Heart left ventricle (tissue), 16 donors: ENCODE measurements at regions not wholly inside any gene's neighbourhood (a gene's known extent, or its start where the extent isn't known, plus 50 kb on each side); places are given as distances from the start of the nearest gene placed in this dataset.

Experiments used
- ATAC-seq, 4 donors: fragments of 200-7000 bp; cut with Tn5 transposase; one replicate each; pipeline ENCODE4 v1.9.1; 2020 to 2022; ENCODE audit warnings: moderate library complexity in 4 of 4, mild to moderate bottlenecking in 3 of 4, moderate number of reproducible peaks in 1 of 4
- DNase-seq, 5 donors: peaks; one replicate each; pipeline ENCODE4 v3.0.0-alpha.2; 2020
- H3K27ac ChIP-seq, 12 donors: fragments of 200-600 bp; sonication (generic) in 4 of 12; one replicate each; pipeline versions ENCODE4 v1.5.0 to v1.8.0; 2016 to 2022; ENCODE audit warnings: mild to moderate bottlenecking in 2 of 12
- H3K27me3 ChIP-seq, 9 donors: fragments of 200-600 bp; sonication (generic) in 2 of 9; one replicate each; pipeline versions ENCODE4 v1.5.1 to v1.8.0; 2016 to 2022; ENCODE audit warnings: mild to moderate bottlenecking in 3 of 9
- H3K36me3 ChIP-seq, 9 donors: fragments of 200-600 bp; sonication (generic) in 2 of 9; one replicate each; pipeline versions ENCODE4 v1.5.0 to v1.8.0; 2018 to 2022; ENCODE audit warnings: mild to moderate bottlenecking in 2 of 9
- H3K4me1 ChIP-seq, 12 donors: fragments of 200-600 bp; sonication (generic) in 4 of 12; one replicate each; pipeline versions ENCODE4 v1.5.0 to v1.8.0; 2016 to 2022; ENCODE audit warnings: mild to moderate bottlenecking in 3 of 12
- H3K4me3 ChIP-seq, 12 donors: fragments of 200-600 bp; sonication (generic) in 4 of 12; one replicate each; pipeline versions ENCODE4 v1.5.0 to v1.8.0; 2017 to 2022; ENCODE audit warnings: mild to moderate bottlenecking in 9 of 12, moderate library complexity in 4 of 12
- H3K9me3 ChIP-seq, 12 donors: fragments of 200-600 bp; sonication (generic) in 4 of 12; one replicate each; pipeline versions ENCODE4 v1.5.0 to v1.8.0; 2016 to 2022; ENCODE audit warnings: mild to moderate bottlenecking in 1 of 12
- CTCF ChIP-seq, 12 donors: fragments of 200-600 bp; sonication (generic) in 4 of 12; IDR thresholded peaks; one replicate each; pipeline versions ENCODE4 v1.5.0 to v1.8.0; 2018 to 2022; ENCODE audit warnings: antibody characterized with exemption in 12 of 12, mild to moderate bottlenecking in 5 of 12
- POLR2A ChIP-seq, 2 donors: fragments of 450-650 bp; IDR thresholded peaks; one replicate each; pipeline ENCODE4 v1.6.1; 2017; ENCODE audit warnings: antibody characterized with exemption in 2 of 2, mild to moderate bottlenecking in 2 of 2, moderate library complexity in 2 of 2
- WGBS, 4 donors: extraction: QIAGEN DNeasy Blood & Tissue Kit in 2 of 4; methylation state at CpG; one replicate each; pipeline versions ENCODE4 v1.1.5 to v1.1.7; 2013 to 2018; 5-methylcytosine and 5-hydroxymethylcytosine counted together
- intact Hi-C, 10 donors: fragments of 100-400 bp; cut with DNase I; formaldehyde crosslinking; loops; one replicate each; pipeline versions ENCODE4 v1.11.1 to v1.14.2; 2022
- donor health status: ischemic (EF 13 %, LVEDD 7.1; RV severe dilation, severe dysfunction).
- donor health status: healthy with polysubstance abuse.
- donor health status: DM: no; HTN: yes; CAD: no.
- donor health status: DM: no; HTN: no; CAD: no.
- donor health status: ischemic (EF 25% LVEDD 6.9; RV normal size, moderate dysfunction).
- donor health status: ischemic (EF 25% LVEDD 5.7; RV mildly dilated, moderate dysfunction).
- donor health status: healthy.
- donor health status: DM: yes; HTN: yes; CAD: no.
- donor health status: ischemic (EF 35%, LVEDD 5.7; RV mildly dilated, moderate dysfunction).
- donor health status: nonischemic (EF 11% LVEDD 7.7; RV severe dilation, severe dysfunction).
- donor health status: DM: yes; HTN: yes; CAD: no.
- donor health status: PGD.
- donor health status: ischemic (EF 29% LVEDD 5.4; RV normal size, mild dysfunction).
- donor health status: nonischemic (EF 23%, LVEDD 6.1; RV moderate dilation, normal function).

GRCh38 chr12:115700896-115701465 lies 576.5 kb downstream of the MED13L start:
- Histone ChIP-seq H3K4me1 (no peaks in the 10 kb centered on the region), H3K4me3 (no peak overlapping the region), H3K27me3 (peaks cover 0 to 10% (median 0%) of the 10 kb centered on the region in 9 donors), H3K36me3 (no peaks in the 10 kb centered on the region), H3K9me3 (peaks cover 0 to 4% (median 0%) of the 10 kb centered on the region in 12 donors), H3K27ac (no peak overlapping the region)
- WGBS, 4 donors = 73 to 83% (median 75%) methylated on average over 7 of the region's 7 CpGs
- TF ChIP-seq POLR2A (IDR thresholded peaks at IDR 0.05) (no peak), CTCF (IDR thresholded peaks at IDR 0.05) (no peak)
- intact Hi-C loops = no loop called here
- DNase-seq (no peak), ATAC-seq (no peak)

- Histone ChIP-seq H3K27ac (no peak overlapping the region), H3K4me1 (no peaks in the 10 kb centered on the region), H3K36me3 (no peaks in the 10 kb centered on the region), H3K27me3 (peaks cover 0 to 6% (median 0%) of the 10 kb centered on the region in 9 donors), H3K4me3 (no peak overlapping the region), H3K9me3 (no peaks in the 10 kb centered on the region)
- intact Hi-C loops = no loop called here
- ATAC-seq (no peak), DNase-seq (no peak)
- TF ChIP-seq CTCF (IDR thresholded peaks at IDR 0.05) = no peak
- TF ChIP-seq POLR2A (IDR thresholded peaks at IDR 0.05) = no peak
- 92 to 98% (median 97%) methylated on average over 2 of the region's 2 CpGs for WGBS, 4 donors
Measured at GRCh38 chr12:115700081-115700480, 577.4 kb downstream of the MED13L start.

GRCh38 chr12:115698257-115698656 lies 579.2 kb downstream of the MED13L start:
- DNase-seq (no peak), ATAC-seq (no peak)
- Histone ChIP-seq H3K27ac (no peak overlapping the region), H3K4me1 (no peaks in the 10 kb centered on the region), H3K27me3 (peaks cover 0 to 4% (median 0%) of the 10 kb centered on the region in 9 donors), H3K4me3 (no peak overlapping the region), H3K9me3 (no peaks in the 10 kb centered on the region), H3K36me3 (no peaks in the 10 kb centered on the region)
- WGBS, 4 donors = 80 to 87% (median 85%) methylated on average over 3 of the region's 3 CpGs
- TF ChIP-seq POLR2A (IDR thresholded peaks at IDR 0.05) = no peak
- TF ChIP-seq CTCF (IDR thresholded peaks at IDR 0.05) = no peak
- intact Hi-C loops = no loop called here

GRCh38 chr12:115697340-115697739 lies 580.2 kb downstream of the MED13L start:
- DNase-seq (no peak), ATAC-seq (no peak)
- Histone ChIP-seq H3K4me3 (no peak overlapping the region), H3K27ac (no peak overlapping the region), H3K27me3 (no peaks in the 10 kb centered on the region), H3K4me1 (no peaks in the 10 kb centered on the region), H3K36me3 (no peaks in the 10 kb centered on the region), H3K9me3 (no peaks in the 10 kb centered on the region)
- TF ChIP-seq POLR2A (IDR thresholded peaks at IDR 0.05) (no peak), CTCF (IDR thresholded peaks at IDR 0.05) (no peak)
- WGBS, 4 donors = 58 to 75% (median 63%) methylated on average over 5 of the region's 5 CpGs
- intact Hi-C loops = no loop called here
